Heart left ventricle (tissue), 13 donors: ENCODE measurements at regions not wholly inside any gene's neighbourhood (a gene's known extent, or its start where the extent isn't known, plus 50 kb on each side); places are given as distances from the start of the nearest gene placed in this dataset.

ENCODE experiments used
- CTCF ChIP-seq, 12 donors: fragments of 200-600 bp; sonication (generic) in 4 of 12; IDR thresholded peaks; one replicate each; pipeline versions ENCODE4 v1.5.0 to v1.8.0; 2018 to 2022; ENCODE audit warnings: antibody characterized with exemption in 12 of 12, mild to moderate bottlenecking in 5 of 12
- POLR2A ChIP-seq, 2 donors: fragments of 450-650 bp; IDR thresholded peaks; one replicate each; pipeline ENCODE4 v1.6.1; 2017; ENCODE audit warnings: antibody characterized with exemption in 2 of 2, mild to moderate bottlenecking in 2 of 2, moderate library complexity in 2 of 2
- donor health status: ischemic (EF 13 %, LVEDD 7.1; RV severe dilation, severe dysfunction).
- donor health status: DM: no; HTN: yes; CAD: no.
- donor health status: DM: no; HTN: no; CAD: no.
- donor health status: ischemic (EF 25% LVEDD 6.9; RV normal size, moderate dysfunction).
- donor health status: ischemic (EF 25% LVEDD 5.7; RV mildly dilated, moderate dysfunction).
- donor health status: ischemic (EF 35%, LVEDD 5.7; RV mildly dilated, moderate dysfunction).
- donor health status: nonischemic (EF 11% LVEDD 7.7; RV severe dilation, severe dysfunction).
- donor health status: DM: yes; HTN: yes; CAD: no.
- donor health status: PGD.
- donor health status: ischemic (EF 29% LVEDD 5.4; RV normal size, mild dysfunction).
- donor health status: nonischemic (EF 23%, LVEDD 6.1; RV moderate dilation, normal function).

DNA sequence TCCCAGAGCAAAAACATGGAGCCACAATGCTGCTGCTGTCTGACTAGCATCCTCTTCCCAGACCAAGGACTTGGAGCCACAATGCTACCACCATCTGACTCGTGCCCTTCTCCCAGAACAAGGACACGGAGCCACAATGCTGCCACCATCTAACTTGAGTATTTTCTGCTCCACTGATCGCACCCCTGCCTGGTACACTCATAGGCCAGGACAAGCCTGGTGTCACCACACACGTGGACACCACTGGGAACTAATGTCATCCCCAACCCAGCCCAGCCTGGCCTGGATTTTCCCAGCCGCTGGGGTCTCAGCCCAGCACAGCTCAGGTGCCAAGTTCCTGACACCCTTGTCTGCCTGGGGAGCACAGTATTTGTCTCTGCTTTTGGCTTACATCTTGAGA lies 52.7 kb upstream of the GRIP2 start:
- TF ChIP-seq CTCF (IDR thresholded peaks at IDR 0.05) (no peak), POLR2A (IDR thresholded peaks at IDR 0.05) (no peak)
